ENCODE measurements at regions not wholly inside any gene's neighbourhood (a gene's known extent, or its start where the extent isn't known, plus 50 kb on each side); places are given as distances from the start of the nearest gene placed in this dataset.

DNA sequence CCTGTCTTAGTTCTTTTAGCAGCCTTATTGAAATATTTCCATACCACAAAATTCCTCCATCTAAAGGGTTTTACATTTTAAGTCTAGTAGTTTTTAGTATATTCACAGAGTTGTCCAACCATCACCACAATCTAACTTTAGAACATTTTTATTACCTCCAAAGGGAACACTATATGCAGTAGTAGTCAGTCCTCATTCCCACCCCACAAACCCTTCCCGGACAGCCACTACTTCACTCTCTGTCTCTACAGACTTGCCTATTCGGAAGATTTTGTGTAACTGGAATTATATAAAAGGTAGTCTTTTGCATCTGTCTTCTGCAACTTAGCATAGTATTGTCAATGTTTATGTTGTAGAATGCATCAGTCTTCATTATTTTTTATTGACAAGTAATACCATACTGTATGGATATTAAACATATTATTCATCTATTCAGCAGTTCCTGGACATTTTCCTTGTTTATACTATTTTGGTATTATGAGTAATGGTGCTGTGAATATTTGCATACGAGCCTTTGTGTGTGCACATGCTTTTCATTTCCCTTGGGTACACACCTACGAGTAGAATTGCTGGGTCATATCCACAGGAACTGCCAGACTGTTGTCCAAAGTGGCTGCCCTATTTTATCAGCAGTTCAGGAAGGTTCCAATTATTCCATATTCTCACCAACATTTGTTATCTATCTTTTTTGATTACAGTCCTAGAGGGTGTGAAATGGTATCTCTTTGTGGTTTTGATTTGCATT, 60.9 kb upstream of the LANCL2 start:
- H3K4me2 ChIP-seq (ENCODE audit: insufficient read depth, low read length, poor library complexity, severe bottlenecking) = no peak overlapping the region
- H3K4me3 ChIP-seq (ENCODE audit: low read length in 2 of 2) = no peak overlapping the region
- no peaks in the 10 kb centered on the region for H3K79me1 ChIP-seq (ENCODE audit: low read depth, low read length)
- no peaks in the 10 kb centered on the region for H3K9me3 ChIP-seq (replicated peaks in 1 of 2; ENCODE audit: control insufficient read depth in 2 of 2, insufficient read depth in 1 of 2, low read depth in 1 of 2, low read length in 2 of 2)
- no peaks in the 10 kb centered on the region for H3K27me3 ChIP-seq (ENCODE audit: control insufficient read depth in 3 of 3, insufficient read depth in 3 of 3, low read depth in 1 of 3, low read length in 3 of 3)
- no peaks in the 10 kb centered on the region for H3K4me1 ChIP-seq (ENCODE audit: control insufficient read depth in 2 of 2, insufficient read depth in 1 of 2, low read depth in 1 of 2, low read length in 2 of 2)
- H2BK5ac ChIP-seq (ENCODE audit: low read length) = no peak overlapping the region
- no peak overlapping the region for H2BK120ac ChIP-seq (ENCODE audit: low read depth, low read length)
- no peak overlapping the region for H2AK5ac ChIP-seq (ENCODE audit: low read depth, low read length)
- H4K91ac ChIP-seq (ENCODE audit: low read depth, low read length, poor library complexity) = no peak overlapping the region
- no peak overlapping the region for H4K8ac ChIP-seq (ENCODE audit: low read depth, low read length)
- WGBS, 2 donors (ENCODE audit: extremely low coverage in 2 of 2, insufficient read length in 2 of 2, insufficient replicate concordance in 1 of 2) = no CpG with 5 or more reads among the region's 4 CpGs
- DNase-seq (ENCODE audit: low spot score) = no peak
- H3K27ac ChIP-seq (replicated peaks; ENCODE audit: low read length) = no peak overlapping the region
- H2AFZ ChIP-seq (ENCODE audit: low read length) = no peak overlapping the region
- no peak overlapping the region for H3K14ac ChIP-seq (ENCODE audit: low read length)
- H3K4ac ChIP-seq (ENCODE audit: low read length) = no peak overlapping the region
- H2BK15ac ChIP-seq (ENCODE audit: low read length) = no peak overlapping the region
- H3K23ac ChIP-seq (ENCODE audit: low read depth, low read length, poor library complexity) = no peak overlapping the region
- no peak overlapping the region for H3K9ac ChIP-seq (ENCODE audit: low read depth, low read length, poor library complexity)
- H2BK12ac ChIP-seq (ENCODE audit: low read length) = no peak overlapping the region
- H3K18ac ChIP-seq (ENCODE audit: low read length) = no peak overlapping the region
- H3K36me3 ChIP-seq (replicated peaks in 1 of 2; ENCODE audit: control insufficient read depth in 2 of 2, insufficient read depth in 2 of 2, low read length in 2 of 2) = no peaks in the 10 kb centered on the region

DNA sequence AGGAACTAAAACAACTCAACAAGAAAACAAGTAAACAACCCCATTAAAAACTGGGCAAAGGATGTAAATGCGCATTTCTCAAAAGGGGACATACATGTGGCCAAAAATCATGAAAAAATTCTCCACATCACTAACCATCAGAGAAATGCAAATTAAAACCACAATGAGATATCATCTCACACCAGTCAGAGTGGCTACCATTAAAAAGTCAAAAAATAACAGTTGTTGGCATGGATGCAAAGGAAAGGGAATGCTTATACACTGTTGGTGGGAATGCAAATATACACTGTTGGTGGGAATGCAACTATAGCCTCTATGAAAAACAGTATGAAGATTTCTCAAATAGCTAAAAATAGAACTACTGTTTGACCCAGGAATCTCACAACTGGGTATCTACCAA, 60.0 kb upstream of the LANCL2 start:
- DNase-seq (ENCODE audit: low spot score) = no peak
- Histone ChIP-seq H2AK5ac (ENCODE audit: low read depth, low read length) (no peak overlapping the region), H2AFZ (ENCODE audit: low read length) (no peak overlapping the region), H3K4me2 (ENCODE audit: insufficient read depth, low read length, poor library complexity, severe bottlenecking) (no peak overlapping the region), H2BK15ac (ENCODE audit: low read length) (no peak overlapping the region), H4K91ac (ENCODE audit: low read depth, low read length, poor library complexity) (no peak overlapping the region), H3K4ac (ENCODE audit: low read length) (no peak overlapping the region), H3K4me1 (ENCODE audit: control insufficient read depth in 2 of 2, insufficient read depth in 1 of 2, low read depth in 1 of 2, low read length in 2 of 2) (no peaks in the 10 kb centered on the region), H3K14ac (ENCODE audit: low read length) (no peak overlapping the region), H3K27me3 (ENCODE audit: control insufficient read depth in 3 of 3, insufficient read depth in 3 of 3, low read depth in 1 of 3, low read length in 3 of 3) (no peaks in the 10 kb centered on the region), H3K4me3 (ENCODE audit: low read length in 2 of 2) (no peak overlapping the region), H3K27ac (replicated peaks; ENCODE audit: low read length) (no peak overlapping the region), H2BK120ac (ENCODE audit: low read depth, low read length) (no peak overlapping the region), H2BK12ac (ENCODE audit: low read length) (no peak overlapping the region), H3K79me1 (ENCODE audit: low read depth, low read length) (no peaks in the 10 kb centered on the region), H3K18ac (ENCODE audit: low read length) (no peak overlapping the region), H3K9me3 (replicated peaks in 1 of 2; ENCODE audit: control insufficient read depth in 2 of 2, insufficient read depth in 1 of 2, low read depth in 1 of 2, low read length in 2 of 2) (no peaks in the 10 kb centered on the region), H2BK5ac (ENCODE audit: low read length) (no peak overlapping the region), H4K8ac (ENCODE audit: low read depth, low read length) (no peak overlapping the region), H3K36me3 (replicated peaks in 1 of 2; ENCODE audit: control insufficient read depth in 2 of 2, insufficient read depth in 2 of 2, low read length in 2 of 2) (no peaks in the 10 kb centered on the region), H3K9ac (ENCODE audit: low read depth, low read length, poor library complexity) (no peak overlapping the region), H3K23ac (ENCODE audit: low read depth, low read length, poor library complexity) (no peak overlapping the region)
- no CpG with 5 or more reads among the region's 1 CpG for WGBS, 2 donors (ENCODE audit: extremely low coverage in 2 of 2, insufficient read length in 2 of 2, insufficient replicate concordance in 1 of 2)

DNA sequence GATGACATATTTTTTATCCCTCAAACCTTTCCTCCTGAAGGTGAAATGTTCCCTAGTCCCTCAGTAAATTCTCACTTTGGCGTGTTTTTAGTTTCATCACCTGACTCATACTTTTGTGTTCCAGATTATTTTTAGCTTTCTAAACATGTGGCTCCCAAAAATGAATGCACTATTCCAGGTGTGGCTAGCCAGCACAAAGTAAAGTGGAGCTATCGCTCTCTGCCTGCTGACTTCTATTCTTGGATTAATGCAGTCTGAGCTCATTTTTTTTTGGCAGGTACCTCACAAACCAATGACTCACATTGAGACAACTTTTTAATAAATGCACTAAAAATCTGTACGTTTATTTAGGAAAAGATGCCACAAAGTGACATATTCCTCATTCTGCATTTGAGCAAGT, 58.8 kb upstream of the LANCL2 start:
- WGBS, 2 donors (ENCODE audit: extremely low coverage in 2 of 2, insufficient read length in 2 of 2, insufficient replicate concordance in 1 of 2) = no CpG with 5 or more reads among the region's 3 CpGs

GRCh38 chr7:55307123-55307916, 57.8 kb upstream of the LANCL2 start:
- Histone ChIP-seq H3K18ac (ENCODE audit: low read length) (no peak overlapping the region), H3K4me1 (ENCODE audit: control insufficient read depth in 2 of 2, insufficient read depth in 1 of 2, low read depth in 1 of 2, low read length in 2 of 2) (no peaks in the 10 kb centered on the region), H4K8ac (ENCODE audit: low read depth, low read length) (no peak overlapping the region), H2AK5ac (ENCODE audit: low read depth, low read length) (no peak overlapping the region), H3K23ac (ENCODE audit: low read depth, low read length, poor library complexity) (no peak overlapping the region), H3K14ac (ENCODE audit: low read length) (no peak overlapping the region), H3K4me3 (ENCODE audit: low read length in 2 of 2) (no peak overlapping the region), H3K9me3 (replicated peaks in 1 of 2; ENCODE audit: control insufficient read depth in 2 of 2, insufficient read depth in 1 of 2, low read depth in 1 of 2, low read length in 2 of 2) (peaks cover 0 to 3% of the 10 kb centered on the region in 2 donors), H2BK15ac (ENCODE audit: low read length) (no peak overlapping the region), H3K9ac (ENCODE audit: low read depth, low read length, poor library complexity) (no peak overlapping the region), H2BK5ac (ENCODE audit: low read length) (no peak overlapping the region), H3K36me3 (replicated peaks in 1 of 2; ENCODE audit: control insufficient read depth in 2 of 2, insufficient read depth in 2 of 2, low read length in 2 of 2) (no peaks in the 10 kb centered on the region), H3K79me1 (ENCODE audit: low read depth, low read length) (no peaks in the 10 kb centered on the region), H4K91ac (ENCODE audit: low read depth, low read length, poor library complexity) (no peak overlapping the region), H3K27me3 (ENCODE audit: control insufficient read depth in 3 of 3, insufficient read depth in 3 of 3, low read depth in 1 of 3, low read length in 3 of 3) (no peaks in the 10 kb centered on the region), H2BK120ac (ENCODE audit: low read depth, low read length) (no peak overlapping the region), H3K4ac (ENCODE audit: low read length) (no peak overlapping the region), H2AFZ (ENCODE audit: low read length) (no peak overlapping the region), H2BK12ac (ENCODE audit: low read length) (no peak overlapping the region), H3K27ac (replicated peaks; ENCODE audit: low read length) (no peak overlapping the region), H3K4me2 (ENCODE audit: insufficient read depth, low read length, poor library complexity, severe bottlenecking) (no peak overlapping the region)
- DNase-seq (ENCODE audit: low spot score) = no peak
- WGBS, 2 donors (ENCODE audit: extremely low coverage in 2 of 2, insufficient read length in 2 of 2, insufficient replicate concordance in 1 of 2) = no CpG with 5 or more reads among the region's 4 CpGs

More for the DNA sequence above, 58.8 kb upstream of the LANCL2 start:
- Histone ChIP-seq H2BK15ac (ENCODE audit: low read length) (no peak overlapping the region), H2BK120ac (ENCODE audit: low read depth, low read length) (no peak overlapping the region), H4K91ac (ENCODE audit: low read depth, low read length, poor library complexity) (no peak overlapping the region), H4K8ac (ENCODE audit: low read depth, low read length) (no peak overlapping the region), H3K4me2 (ENCODE audit: insufficient read depth, low read length, poor library complexity, severe bottlenecking) (no peak overlapping the region), H3K79me1 (ENCODE audit: low read depth, low read length) (no peaks in the 10 kb centered on the region), H3K4me1 (ENCODE audit: control insufficient read depth in 2 of 2, insufficient read depth in 1 of 2, low read depth in 1 of 2, low read length in 2 of 2) (no peaks in the 10 kb centered on the region), H3K23ac (ENCODE audit: low read depth, low read length, poor library complexity) (no peak overlapping the region), H3K36me3 (replicated peaks in 1 of 2; ENCODE audit: control insufficient read depth in 2 of 2, insufficient read depth in 2 of 2, low read length in 2 of 2) (no peaks in the 10 kb centered on the region), H2AK5ac (ENCODE audit: low read depth, low read length) (no peak overlapping the region), H3K27ac (replicated peaks; ENCODE audit: low read length) (no peak overlapping the region), H3K18ac (ENCODE audit: low read length) (no peak overlapping the region), H3K4me3 (ENCODE audit: low read length in 2 of 2) (no peak overlapping the region), H3K9me3 (replicated peaks in 1 of 2; ENCODE audit: control insufficient read depth in 2 of 2, insufficient read depth in 1 of 2, low read depth in 1 of 2, low read length in 2 of 2) (peaks cover 0 to 3% of the 10 kb centered on the region in 2 donors), H2AFZ (ENCODE audit: low read length) (no peak overlapping the region), H3K9ac (ENCODE audit: low read depth, low read length, poor library complexity) (no peak overlapping the region), H2BK12ac (ENCODE audit: low read length) (no peak overlapping the region), H3K14ac (ENCODE audit: low read length) (no peak overlapping the region), H3K4ac (ENCODE audit: low read length) (no peak overlapping the region), H3K27me3 (ENCODE audit: control insufficient read depth in 3 of 3, insufficient read depth in 3 of 3, low read depth in 1 of 3, low read length in 3 of 3) (no peaks in the 10 kb centered on the region), H2BK5ac (ENCODE audit: low read length) (no peak overlapping the region)
- DNase-seq (ENCODE audit: low spot score) = no peak

All from neuronal stem cell (in vitro differentiated cells).